ENCODE measurements at regions not wholly inside any gene's neighbourhood (a gene's known extent, or its start where the extent isn't known, plus 50 kb on each side); places are given as distances from the start of the nearest gene placed in this dataset.

DNA sequence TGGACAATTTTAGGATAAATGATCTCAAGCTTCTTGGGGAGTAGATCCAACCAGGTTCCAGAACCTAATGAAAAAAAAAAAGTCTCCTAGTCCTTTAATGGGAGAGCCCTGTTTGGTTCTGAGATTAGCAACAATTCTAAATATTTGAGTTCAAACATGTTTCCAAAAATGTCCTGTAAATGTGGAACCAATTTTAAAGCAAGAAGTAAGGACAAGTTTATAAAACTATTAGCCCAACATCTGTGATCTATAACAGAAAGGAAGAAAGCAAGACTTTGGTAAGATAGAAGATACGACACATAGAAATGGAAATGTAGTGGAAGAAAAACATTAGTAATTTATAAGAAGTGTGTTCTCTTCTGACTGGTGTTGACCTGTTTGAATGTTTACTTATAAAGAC, 79.7 kb upstream of the SLC5A12 start:
- no peak overlapping the region for H3K27ac ChIP-seq
- no peak for TF ChIP-seq CTCF (IDR thresholded peaks at IDR 0.05)
- ATAC-seq: no peak
- H3K36me3 ChIP-seq: no peaks in the 10 kb centered on the region
- H3K4me1 ChIP-seq: no peaks in the 10 kb centered on the region
- no peaks in the 10 kb centered on the region for H3K27me3 ChIP-seq
- DNase-seq: no peak
- intact Hi-C loops (cut with DNase I): no loop called here
- H3K9me3 ChIP-seq: peaks cover 0 to 6% of the 10 kb centered on the region in 2 donors
- no peak overlapping the region for H3K4me3 ChIP-seq

GRCh38 chr11:26805001-26805400, 83.1 kb upstream of the SLC5A12 start:
- intact Hi-C loops (cut with DNase I): no loop called here
- no peak for DNase-seq
- TF ChIP-seq CTCF (IDR thresholded peaks at IDR 0.05): no peak
- H3K27me3 ChIP-seq: no peaks in the 10 kb centered on the region
- H3K9me3 ChIP-seq: peaks cover 0 to 8% of the 10 kb centered on the region in 2 donors
- no peak overlapping the region for H3K4me3 ChIP-seq
- ATAC-seq: no peak
- H3K27ac ChIP-seq: no peak overlapping the region
- H3K4me1 ChIP-seq: no peaks in the 10 kb centered on the region
- H3K36me3 ChIP-seq: no peaks in the 10 kb centered on the region

DNA sequence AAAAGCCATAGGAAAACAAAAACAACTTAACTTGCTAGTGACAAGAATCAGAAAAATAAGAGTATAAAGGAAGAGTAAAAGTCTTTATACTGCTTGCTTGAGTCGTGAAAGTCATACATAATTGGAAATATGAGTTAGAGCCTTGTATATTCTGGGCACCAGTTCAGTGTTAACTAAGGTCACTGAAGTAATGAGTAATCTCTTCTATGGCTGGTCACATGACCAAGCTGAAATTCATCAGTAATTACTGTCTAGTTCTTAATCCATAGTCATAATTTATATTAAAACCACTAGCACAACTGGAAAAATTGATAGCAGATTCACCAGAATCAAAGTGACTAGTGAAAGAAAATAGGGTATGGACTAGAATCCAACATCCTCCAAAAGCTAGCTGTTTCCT, 84.4 kb upstream of the SLC5A12 start:
- H3K4me1 ChIP-seq: no peaks in the 10 kb centered on the region
- no peak for TF ChIP-seq CTCF (IDR thresholded peaks at IDR 0.05)
- H3K9me3 ChIP-seq: peaks cover 0 to 8% of the 10 kb centered on the region in 2 donors
- H3K27ac ChIP-seq: no peak overlapping the region
- ATAC-seq (no peak), DNase-seq (no peak)
- intact Hi-C loops (cut with DNase I): no loop called here
- H3K27me3 ChIP-seq: no peaks in the 10 kb centered on the region
- H3K36me3 ChIP-seq: no peaks in the 10 kb centered on the region
- H3K4me3 ChIP-seq: no peak overlapping the region

GRCh38 chr11:26820739-26821138, 98.9 kb upstream of the SLC5A12 start:
- Histone ChIP-seq H3K4me3 (no peak overlapping the region), H3K27me3 (no peaks in the 10 kb centered on the region), H3K9me3 (peaks cover 0 to 34% of the 10 kb centered on the region in 2 donors), H3K4me1 (no peaks in the 10 kb centered on the region), H3K36me3 (no peaks in the 10 kb centered on the region), H3K27ac (no peak overlapping the region)
- ATAC-seq (no peak), DNase-seq (no peak)
- intact Hi-C loops (cut with DNase I): no loop called here
- TF ChIP-seq CTCF (IDR thresholded peaks at IDR 0.05): no peak

DNA sequence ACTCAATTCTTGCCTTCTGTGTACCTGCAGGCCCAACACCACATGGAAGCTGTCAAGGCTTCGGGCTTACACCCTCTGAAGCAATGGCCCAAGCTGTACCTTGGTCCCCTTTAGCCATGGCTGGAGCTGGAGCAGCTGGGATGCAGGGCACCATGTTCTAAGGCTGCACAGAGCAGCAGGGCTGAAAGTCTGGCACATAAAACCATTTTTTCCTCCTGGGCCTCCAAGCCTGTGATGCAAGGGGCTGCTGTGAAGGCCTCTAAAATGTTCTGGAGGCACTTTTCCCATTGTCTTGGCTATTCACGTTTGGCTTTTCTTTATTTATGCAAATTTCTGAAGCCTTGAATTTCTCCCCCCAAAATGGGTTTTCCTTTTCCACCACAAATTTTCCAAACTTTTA, 102.1 kb upstream of the SLC5A12 start:
- no peak for TF ChIP-seq CTCF (IDR thresholded peaks at IDR 0.05)
- intact Hi-C loops (cut with DNase I): no loop called here
- Histone ChIP-seq H3K27ac (no peak overlapping the region), H3K9me3 (peaks cover 0 to 32% of the 10 kb centered on the region in 2 donors), H3K4me3 (no peak overlapping the region), H3K4me1 (no peaks in the 10 kb centered on the region), H3K36me3 (no peaks in the 10 kb centered on the region), H3K27me3 (no peaks in the 10 kb centered on the region)
- DNase-seq (no peak), ATAC-seq (no peak)

Data from left lung (tissue), 4 donors.